NB4 (cell line): ENCODE measurements at regions not wholly inside any gene's neighbourhood (a gene's known extent, or its start where the extent isn't known, plus 50 kb on each side); places are given as distances from the start of the nearest gene placed in this dataset.

ENCODE experiments used
- DNase-seq: peaks from one replicate; pipeline ENCODE4 v3.0.0; 2010; ENCODE audit warnings: low read depth
- H3K4me3 ChIP-seq: one replicate; pipeline ENCODE4 v1.5.1; 2011; ENCODE audit warnings: mild to moderate bottlenecking, low read depth, low read length, moderate library complexity
- CTCF ChIP-seq: IDR thresholded peaks from one replicate; pipeline ENCODE4 v1.5.1; 2012; ENCODE audit warnings: low read depth, low read length
- MAX ChIP-seq: IDR thresholded peaks from 2 replicates; pipeline ENCODE4 v1.6.1; 2011; ENCODE audit warnings: low read depth, low read length
- MYC ChIP-seq: IDR thresholded peaks from 2 replicates; pipeline ENCODE4 v1.6.1; 2011; ENCODE audit warnings: low read depth, low read length
- POLR2A ChIP-seq: IDR thresholded peaks from 2 replicates; pipeline ENCODE4 v1.6.1; 2011; ENCODE audit warnings: mild to moderate bottlenecking; ENCODE audit not compliant: insufficient read length; ENCODE audit errors: extremely low read depth

GRCh38 chr13:59445812-59446211 is 717.9 kb downstream of the DIAPH3 start:
- no peak overlapping the region for H3K4me3 ChIP-seq
- TF ChIP-seq MYC (no peak), MAX (no peak), CTCF (no peak), POLR2A (no peak)
- no peak for DNase-seq

- H3K4me3 ChIP-seq, result no peak overlapping the region
- DNase-seq, result no peak
- TF ChIP-seq MAX (no peak), MYC (no peak), CTCF (no peak), POLR2A (no peak)
Observed at GRCh38 chr13:59446391-59446790, 717.3 kb downstream of the DIAPH3 start.

- DNase-seq, result no peak
- TF ChIP-seq MYC (no peak), CTCF (no peak), MAX (no peak), POLR2A (no peak)
Observed at GRCh38 chr13:59447031-59447430, 716.7 kb downstream of the DIAPH3 start.

GRCh38 chr13:59447846-59448620 is 715.7 kb downstream of the DIAPH3 start:
- DNase-seq, result no peak
- H3K4me3 ChIP-seq, result no peak overlapping the region
- no peak for TF ChIP-seq MYC

More at GRCh38 chr13:59447031-59447430, 716.7 kb downstream of the DIAPH3 start:
- H3K4me3 ChIP-seq, result no peak overlapping the region

- no peak overlapping the region for H3K4me3 ChIP-seq
- DNase-seq, result no peak
- TF ChIP-seq MAX, result no peak
- no peak for TF ChIP-seq POLR2A
- no peak for TF ChIP-seq MYC
- TF ChIP-seq CTCF, result no peak
Observed at GRCh38 chr13:59449750-59450149, 714.0 kb downstream of the DIAPH3 start.

- no peak overlapping the region for H3K4me3 ChIP-seq
- TF ChIP-seq MAX (no peak), POLR2A (no peak), CTCF (no peak), MYC (no peak)
- no peak for DNase-seq
Observed at GRCh38 chr13:59450229-59450628, 713.5 kb downstream of the DIAPH3 start.
